NCI-H446 (cell line): ENCODE measurements at regions not wholly inside any gene's neighbourhood (a gene's known extent, or its start where the extent isn't known, plus 50 kb on each side); places are given as distances from the start of the nearest gene placed in this dataset.
"Not testable (repeated sequence)": the region's sequence is repeated elsewhere in the genome, so short reads cannot be mapped to it uniquely, and the experiment has no call there.

Experiments used
- DNase-seq, 2 experiments: peaks; one replicate each; lab custom pipeline; 2025; lab: John Stamatoyannopoulos, UW

- no peak for DNase-seq
These were observed 80.4 kb upstream of the ZCCHC2 start for GRCh38 chr18:62442391-62442790.

- no peak for DNase-seq
These were observed 77.4 kb upstream of the ZCCHC2 start for GRCh38 chr18:62445386-62445917.

- no peak for DNase-seq
These were observed 76.3 kb upstream of the ZCCHC2 start for GRCh38 chr18:62446511-62446910.

GRCh38 chr18:62447652-62448051, 75.2 kb upstream of the ZCCHC2 start:
- no peak for DNase-seq

- DNase-seq: no peak
These were observed 74.4 kb upstream of the ZCCHC2 start for GRCh38 chr18:62448426-62448825.

- DNase-seq: no peak
These were observed 73.2 kb upstream of the ZCCHC2 start for GRCh38 chr18:62449490-62450104.

- DNase-seq: no peak
These were observed 72.7 kb upstream of the ZCCHC2 start for GRCh38 chr18:62450175-62450545.

GRCh38 chr18:62450546-62451410, 72.0 kb upstream of the ZCCHC2 start:
- peak; percentile 75 to 88 for DNase-seq

- no peak for DNase-seq
These were observed 70.5 kb upstream of the ZCCHC2 start for GRCh38 chr18:62452280-62452831.

- DNase-seq: no peak
These were observed 69.0 kb upstream of the ZCCHC2 start for GRCh38 chr18:62453864-62454263.

GRCh38 chr18:62454527-62454926, 68.3 kb upstream of the ZCCHC2 start:
- DNase-seq: no peak

GRCh38 chr18:62455222-62455621, 67.6 kb upstream of the ZCCHC2 start:
- DNase-seq: no peak

GRCh38 chr18:62457877-62458276, 64.9 kb upstream of the ZCCHC2 start:
- no peak for DNase-seq

- no peak for DNase-seq
These were observed 64.5 kb upstream of the ZCCHC2 start for GRCh38 chr18:62458346-62458745.

GRCh38 chr18:62458868-62459716, 63.7 kb upstream of the ZCCHC2 start:
- no peak for DNase-seq

- no peak for DNase-seq
These were observed 61.9 kb upstream of the ZCCHC2 start for GRCh38 chr18:62460851-62461300.

- DNase-seq: no peak
These were observed 61.2 kb upstream of the ZCCHC2 start for GRCh38 chr18:62461591-62461990.

- DNase-seq: no peak
These were observed 58.6 kb upstream of the ZCCHC2 start for GRCh38 chr18:62464266-62464665.

- DNase-seq: not testable (repeated sequence)
These were observed 53.7 kb upstream of the ZCCHC2 start for GRCh38 chr18:62469131-62469530.
